ENCODE measurements at regions not wholly inside any gene's neighbourhood (a gene's known extent, or its start where the extent isn't known, plus 50 kb on each side); places are given as distances from the start of the nearest gene placed in this dataset.
"Not testable (repeated sequence)": the region's sequence is repeated elsewhere in the genome, so short reads cannot be mapped to it uniquely, and the experiment has no call there.

DNA sequence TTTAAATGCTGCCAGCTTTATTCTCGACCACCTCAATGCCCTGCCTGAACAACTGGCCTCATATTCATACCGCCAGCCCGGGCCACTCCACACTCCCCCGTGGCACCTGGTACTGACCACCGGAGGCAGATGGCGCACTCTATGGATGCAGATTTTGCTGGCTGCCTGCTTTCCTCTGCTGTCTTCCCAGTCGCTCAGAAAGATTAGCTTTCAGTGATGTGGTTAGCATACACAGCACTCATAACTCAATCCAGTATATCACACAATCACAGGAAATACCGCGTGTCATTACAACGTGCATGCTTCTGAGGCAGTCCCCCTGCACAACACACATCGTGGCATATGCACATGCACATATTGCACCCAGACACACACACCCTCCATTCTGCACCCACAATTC lies 147.2 kb upstream of the BCOR start:
- no peaks in the 10 kb centered on the region for H3K4me1 ChIP-seq
- peak in 1 of 2 experiments; percentile 20 for DNase-seq (ENCODE audit: low spot score in 2 of 2)
- no peak overlapping the region for H3K4me3 ChIP-seq
- no peaks in the 10 kb centered on the region for H3K27me3 ChIP-seq (ENCODE audit: low read depth)
- H3K9me3 ChIP-seq = no peaks in the 10 kb centered on the region
- H3K36me3 ChIP-seq (replicated peaks) = no peaks in the 10 kb centered on the region
- in situ Hi-C loops (cut with MboI; ENCODE audit: low sequenced_read_pairs) = no loop called here

- in situ Hi-C loops (cut with MboI; ENCODE audit: low sequenced_read_pairs) = no loop called here
- Histone ChIP-seq H3K36me3 (replicated peaks) (no peaks in the 10 kb centered on the region), H3K9me3 (no peaks in the 10 kb centered on the region), H3K4me1 (no peaks in the 10 kb centered on the region), H3K4me3 (no peak overlapping the region), H3K27me3 (ENCODE audit: low read depth) (no peaks in the 10 kb centered on the region)
- no peak for DNase-seq (ENCODE audit: low spot score in 2 of 2)
Observed at GRCh38 chrX:40243755-40244515, 146.2 kb upstream of the BCOR start.

DNA sequence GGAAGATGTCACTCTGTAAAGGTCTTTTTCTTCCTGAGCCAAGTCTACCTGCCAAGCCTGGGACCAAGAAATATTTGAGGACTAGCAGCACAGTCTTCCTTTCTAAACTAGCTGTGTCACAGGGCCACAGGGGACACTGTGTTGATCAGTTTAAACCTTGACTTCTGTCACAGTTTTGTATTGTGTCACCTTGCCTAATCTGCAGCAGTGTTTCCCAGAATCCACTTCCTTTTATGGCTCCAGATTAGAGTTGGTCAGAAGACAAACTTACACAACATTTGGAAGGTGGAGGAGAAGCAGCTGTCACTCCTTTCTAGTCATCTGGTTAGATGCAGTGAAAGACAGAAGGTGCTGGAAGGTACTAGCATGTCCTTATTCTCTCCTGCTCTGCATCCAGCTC lies 143.1 kb upstream of the BCOR start:
- in situ Hi-C loops (cut with MboI; ENCODE audit: low sequenced_read_pairs) = no loop called here
- Histone ChIP-seq H3K4me3 (no peak overlapping the region), H3K36me3 (replicated peaks) (no peaks in the 10 kb centered on the region), H3K27me3 (ENCODE audit: low read depth) (no peaks in the 10 kb centered on the region), H3K9me3 (no peaks in the 10 kb centered on the region), H3K4me1 (0 out of 2 replicates have a peak, but pooled peaks cover 4% of the 10 kb centered on the region)
- DNase-seq (ENCODE audit: low spot score in 2 of 2) = no peak

DNA sequence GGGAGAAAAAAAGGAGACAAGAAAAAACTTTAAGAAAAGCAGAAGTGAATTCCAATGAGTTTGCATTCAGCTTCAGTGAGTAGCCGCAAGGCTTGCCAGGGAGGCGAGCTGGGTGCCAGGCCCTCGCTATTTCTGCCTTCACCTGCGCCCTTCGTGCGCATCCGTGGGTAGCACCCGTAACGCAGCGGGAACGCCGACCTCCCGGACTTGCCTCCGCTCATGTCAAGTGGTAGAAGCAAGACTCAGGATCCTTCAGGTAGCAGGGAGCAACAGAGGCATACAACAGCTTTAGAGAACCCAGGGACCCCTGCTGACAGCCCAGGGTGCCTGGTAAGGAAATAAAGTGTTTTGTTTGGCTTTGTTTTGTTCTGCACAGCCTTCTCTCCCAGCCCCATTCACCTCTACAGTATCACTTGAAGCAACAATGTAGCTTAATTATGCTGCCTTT lies 140.0 kb upstream of the BCOR start:
- no peaks in the 10 kb centered on the region for H3K9me3 ChIP-seq
- H3K27me3 ChIP-seq (ENCODE audit: low read depth) = no peaks in the 10 kb centered on the region
- 0 out of 2 replicates have a peak, but pooled peaks cover 4% of the 10 kb centered on the region for H3K4me1 ChIP-seq
- H3K4me3 ChIP-seq = no peak overlapping the region
- DNase-seq (ENCODE audit: low spot score in 2 of 2) = peak; percentile 34 to 43
- H3K36me3 ChIP-seq (replicated peaks) = no peaks in the 10 kb centered on the region
- in situ Hi-C loops (cut with MboI; ENCODE audit: low sequenced_read_pairs) = no loop called here

DNA sequence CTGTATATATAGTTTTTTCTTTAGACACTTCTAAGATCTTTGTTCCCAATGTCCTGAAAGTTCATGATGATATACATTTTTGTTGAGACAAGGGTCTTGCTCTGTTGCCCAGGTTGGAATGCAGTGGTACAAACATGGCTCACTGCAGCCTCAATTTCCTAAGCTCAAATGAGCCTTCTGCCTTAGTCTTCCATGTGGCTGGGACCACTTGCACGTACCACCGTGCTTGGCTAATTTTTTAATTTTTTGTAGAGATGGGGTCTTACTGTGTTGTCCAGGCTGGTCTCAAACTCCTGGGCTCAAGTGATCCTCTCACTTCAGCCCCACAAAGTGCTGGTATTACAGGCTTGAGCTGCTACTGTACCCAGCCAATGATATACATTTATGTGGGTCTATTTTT lies 132.9 kb upstream of the BCOR start:
- in situ Hi-C loops (cut with MboI; ENCODE audit: low sequenced_read_pairs) = no loop called here
- Histone ChIP-seq H3K9me3 (no peaks in the 10 kb centered on the region), H3K4me3 (no peak overlapping the region), H3K27me3 (ENCODE audit: low read depth) (no peaks in the 10 kb centered on the region), H3K4me1 (no peaks in the 10 kb centered on the region), H3K36me3 (replicated peaks) (no peaks in the 10 kb centered on the region)
- no peak for DNase-seq (ENCODE audit: low spot score in 2 of 2)

DNA sequence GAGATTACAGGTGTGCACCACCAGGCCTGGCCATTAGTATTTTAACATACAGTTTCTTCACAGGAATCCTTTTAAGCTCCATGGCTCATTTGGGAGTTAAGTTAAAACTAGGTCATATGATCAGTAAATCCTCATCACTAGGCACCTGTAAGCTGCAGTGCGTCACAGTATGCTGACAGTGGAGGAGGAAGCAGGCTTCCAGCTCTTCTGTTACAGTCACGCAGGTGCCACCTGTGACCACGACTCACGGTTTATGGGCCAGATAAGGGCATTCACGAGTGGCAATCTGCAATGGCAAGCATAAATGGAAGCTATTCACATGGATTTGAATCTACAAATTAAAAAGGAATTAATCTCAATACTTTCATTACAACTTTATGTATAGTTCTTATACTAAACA lies 129.4 kb upstream of the BCOR start:
- H3K4me1 ChIP-seq = no peaks in the 10 kb centered on the region
- in situ Hi-C loops (cut with MboI; ENCODE audit: low sequenced_read_pairs) = no loop called here
- H3K9me3 ChIP-seq = no peaks in the 10 kb centered on the region
- DNase-seq (ENCODE audit: low spot score in 2 of 2) = no peak
- H3K4me3 ChIP-seq = no peak overlapping the region
- H3K36me3 ChIP-seq (replicated peaks) = no peaks in the 10 kb centered on the region
- H3K27me3 ChIP-seq (ENCODE audit: low read depth) = no peaks in the 10 kb centered on the region

GRCh38 chrX:40224658-40225057 lies 126.9 kb upstream of the BCOR start:
- Histone ChIP-seq H3K4me3 (no peak overlapping the region), H3K36me3 (replicated peaks) (no peaks in the 10 kb centered on the region), H3K9me3 (no peaks in the 10 kb centered on the region; the same call in 1 of the 2 replicates), H3K4me1 (no peaks in the 10 kb centered on the region), H3K27me3 (ENCODE audit: low read depth) (no peaks in the 10 kb centered on the region)
- in situ Hi-C loops (cut with MboI; ENCODE audit: low sequenced_read_pairs) = no loop called here
- no peak for DNase-seq (ENCODE audit: low spot score in 2 of 2)

DNA sequence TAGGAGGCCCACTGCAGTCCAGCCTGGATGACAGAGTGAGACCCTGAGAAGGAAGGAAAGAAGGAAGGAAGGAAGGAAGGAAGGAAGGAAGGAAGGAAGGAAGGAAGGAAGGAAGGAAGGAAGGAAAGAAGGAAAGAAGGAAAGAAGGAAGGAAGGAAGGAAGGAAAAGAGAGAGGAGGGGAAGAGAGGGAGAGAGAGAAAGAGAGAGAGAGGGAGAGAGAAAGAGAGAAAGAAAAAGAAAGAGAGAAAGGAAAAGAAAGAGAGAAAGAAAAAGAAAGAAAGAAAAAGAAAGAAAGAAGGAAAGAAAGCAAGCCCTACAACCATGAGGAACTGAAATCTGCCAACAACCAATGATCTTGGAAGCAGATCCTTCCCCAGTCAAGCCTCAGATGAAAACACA lies 124.9 kb upstream of the BCOR start:
- H3K4me3 ChIP-seq; H3K4me1 ChIP-seq; H3K9me3 ChIP-seq; in situ Hi-C loops (cut with MboI; ENCODE audit: low sequenced_read_pairs); H3K36me3 ChIP-seq (replicated peaks); H3K27me3 ChIP-seq (ENCODE audit: low read depth); DNase-seq (ENCODE audit: low spot score in 2 of 2): not testable (repeated sequence)

GRCh38 chrX:40213092-40213491 lies 115.3 kb upstream of the BCOR start:
- Histone ChIP-seq H3K9me3 (no peaks in the 10 kb centered on the region; the same call in 1 of the 2 replicates), H3K4me1 (no peaks in the 10 kb centered on the region), H3K27me3 (ENCODE audit: low read depth) (no peaks in the 10 kb centered on the region), H3K36me3 (replicated peaks) (no peaks in the 10 kb centered on the region), H3K4me3 (no peak overlapping the region)
- DNase-seq (ENCODE audit: low spot score in 2 of 2) = no peak
- in situ Hi-C loops (cut with MboI; ENCODE audit: low sequenced_read_pairs) = no loop called here

DNA sequence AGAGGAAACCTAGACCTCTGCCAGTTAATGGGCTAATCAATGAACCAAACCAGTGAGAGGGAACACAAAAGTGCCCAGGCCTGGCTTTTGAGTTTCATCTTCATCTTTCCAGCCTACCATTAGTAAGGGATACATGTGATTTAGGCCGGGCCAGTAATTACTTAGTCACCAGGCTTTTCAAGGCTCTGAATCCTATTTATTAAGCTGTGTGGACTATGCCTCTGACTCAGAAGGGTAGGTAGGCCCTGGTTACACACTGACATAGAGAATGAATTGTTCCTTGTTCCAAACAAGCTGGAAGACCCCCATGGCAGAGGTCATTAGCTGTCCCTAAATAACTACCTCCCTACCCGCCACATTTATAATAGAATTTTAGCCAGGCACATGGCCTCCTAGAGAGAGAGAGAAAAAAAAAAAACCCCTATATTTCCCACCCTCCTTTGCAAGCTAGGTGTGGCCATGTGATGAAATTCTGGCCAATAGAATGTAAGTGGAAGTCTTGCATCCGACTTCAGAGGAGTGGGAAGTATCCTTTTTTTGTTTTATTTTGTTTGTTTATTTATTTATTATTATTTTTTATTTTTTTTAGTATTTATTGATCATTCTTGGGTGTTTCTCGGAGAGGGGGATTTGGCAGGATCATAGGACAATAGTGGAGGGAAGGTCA lies 112.3 kb upstream of the BCOR start:
- no peaks in the 10 kb centered on the region for H3K27me3 ChIP-seq (ENCODE audit: low read depth)
- H3K9me3 ChIP-seq = no peaks in the 10 kb centered on the region; the same call in 1 of the 2 replicates
- no peak for DNase-seq (ENCODE audit: low spot score in 2 of 2)
- H3K4me3 ChIP-seq = no peak overlapping the region
- H3K36me3 ChIP-seq (replicated peaks) = no peaks in the 10 kb centered on the region
- H3K4me1 ChIP-seq = no peaks in the 10 kb centered on the region
- in situ Hi-C loops (cut with MboI; ENCODE audit: low sequenced_read_pairs) = no loop called here

DNA sequence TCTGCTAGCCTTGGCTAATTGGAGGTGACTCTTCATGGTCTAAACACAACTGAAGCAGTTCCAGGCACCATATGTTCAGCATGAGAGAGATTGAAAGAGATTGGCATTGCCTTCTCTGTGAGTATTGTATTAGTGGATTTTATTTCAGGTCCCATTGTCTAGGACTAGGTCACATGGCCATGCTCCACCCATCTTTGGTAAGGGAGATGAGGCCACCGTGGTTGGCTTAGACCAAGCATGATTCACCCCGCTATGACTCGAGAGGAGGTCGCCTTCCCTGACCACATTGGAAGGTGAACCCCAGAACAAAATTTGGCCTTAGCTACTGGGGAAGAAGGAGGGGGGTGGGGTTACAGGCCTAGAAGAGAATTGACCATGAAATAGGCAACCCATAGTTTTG lies 109.9 kb upstream of the BCOR start:
- no peaks in the 10 kb centered on the region for H3K4me1 ChIP-seq
- in situ Hi-C loops (cut with MboI; ENCODE audit: low sequenced_read_pairs) = no loop called here
- H3K36me3 ChIP-seq (replicated peaks) = no peaks in the 10 kb centered on the region
- H3K4me3 ChIP-seq = no peak overlapping the region
- no peak for DNase-seq (ENCODE audit: low spot score in 2 of 2)
- no peaks in the 10 kb centered on the region for H3K9me3 ChIP-seq
- H3K27me3 ChIP-seq (ENCODE audit: low read depth) = no peaks in the 10 kb centered on the region

DNA sequence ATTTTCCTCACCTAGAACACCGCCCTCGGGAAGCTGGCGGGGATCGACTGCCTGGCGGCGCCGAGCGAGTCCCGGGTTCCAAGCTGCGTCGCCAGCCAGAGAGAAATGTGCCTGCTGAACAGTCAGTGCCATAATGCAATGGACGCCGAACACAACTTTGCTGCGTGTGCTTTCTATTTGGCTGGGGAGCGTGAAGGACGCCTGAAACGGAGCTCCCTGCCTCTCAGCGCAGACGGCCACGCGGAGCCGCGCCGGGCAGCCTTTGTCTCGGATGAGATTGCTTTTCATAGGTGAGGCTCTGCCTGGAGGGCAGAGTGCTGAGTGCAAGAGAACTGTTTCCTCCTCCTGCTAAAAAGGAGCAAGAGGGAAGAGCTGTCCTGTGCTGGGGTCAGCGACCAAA lies 107.7 kb upstream of the BCOR start:
- H3K36me3 ChIP-seq (replicated peaks) = no peaks in the 10 kb centered on the region
- in situ Hi-C loops (cut with MboI; ENCODE audit: low sequenced_read_pairs) = no loop called here

GRCh38 chrX:40202456-40202855 lies 104.7 kb upstream of the BCOR start:
- H3K27me3 ChIP-seq (ENCODE audit: low read depth) = no peaks in the 10 kb centered on the region
- H3K4me3 ChIP-seq = no peak overlapping the region
- no peaks in the 10 kb centered on the region for H3K4me1 ChIP-seq
- in situ Hi-C loops (cut with MboI; ENCODE audit: low sequenced_read_pairs) = no loop called here
- H3K36me3 ChIP-seq (replicated peaks) = no peaks in the 10 kb centered on the region
- H3K9me3 ChIP-seq = no peaks in the 10 kb centered on the region
- DNase-seq (ENCODE audit: low spot score in 2 of 2) = no peak

More for the DNA sequence above, 107.7 kb upstream of the BCOR start:
- no peak overlapping the region for H3K4me3 ChIP-seq
- no peaks in the 10 kb centered on the region for H3K4me1 ChIP-seq
- no peaks in the 10 kb centered on the region for H3K9me3 ChIP-seq
- no peak for DNase-seq (ENCODE audit: low spot score in 2 of 2)
- H3K27me3 ChIP-seq (ENCODE audit: low read depth) = no peaks in the 10 kb centered on the region

DNA sequence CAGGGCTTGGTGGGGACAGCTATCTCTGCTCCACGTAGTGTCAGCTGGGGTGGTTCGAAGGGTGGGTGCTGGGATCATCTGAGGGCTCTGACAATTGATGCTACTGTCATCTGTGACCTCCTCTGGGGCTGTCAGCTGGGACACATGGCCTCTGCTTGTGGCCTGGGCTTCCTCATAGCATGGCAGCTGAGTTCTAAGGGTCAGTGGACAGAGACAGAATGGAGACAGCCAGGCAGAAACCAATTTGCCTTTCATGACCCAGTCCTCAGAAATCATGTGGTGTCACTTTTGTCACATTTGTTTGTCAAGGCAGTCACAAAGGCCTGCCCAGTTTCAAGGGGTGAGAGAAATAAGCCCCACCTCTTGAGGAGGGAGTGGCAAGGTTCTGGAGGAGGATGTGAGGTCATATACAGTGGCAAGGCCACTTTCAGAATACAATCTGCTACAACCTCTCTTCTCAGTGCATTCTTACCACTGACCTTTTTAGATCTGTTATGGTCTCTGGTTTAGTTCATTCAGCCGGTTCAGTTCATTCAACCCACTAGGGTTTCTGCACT lies 103.6 kb upstream of the BCOR start:
- H3K4me1 ChIP-seq = no peaks in the 10 kb centered on the region
- DNase-seq (ENCODE audit: low spot score in 2 of 2) = no peak
- in situ Hi-C loops (cut with MboI; ENCODE audit: low sequenced_read_pairs) = no loop called here

More for the DNA sequence above, 103.6 kb upstream of the BCOR start:
- no peak overlapping the region for H3K4me3 ChIP-seq
- H3K9me3 ChIP-seq = no peaks in the 10 kb centered on the region
- no peaks in the 10 kb centered on the region for H3K27me3 ChIP-seq (ENCODE audit: low read depth)
- no peaks in the 10 kb centered on the region for H3K36me3 ChIP-seq (replicated peaks)

Measured in HAP-1 (cell line).